Tibial artery (tissue), 4 donors: ENCODE measurements at regions not wholly inside any gene's neighbourhood (a gene's known extent, or its start where the extent isn't known, plus 50 kb on each side); places are given as distances from the start of the nearest gene placed in this dataset.

Experiments
- DNase-seq, 2 donors: peaks; one replicate each; pipeline ENCODE4 v3.0.0-alpha.2; 2019
- H3K27ac ChIP-seq, 2 donors: fragments of 200-600 bp; sonication (generic) in 1 of 2; 1 replicate in 1 of 2; 2 replicates in 1 of 2; pipeline ENCODE4 v1.5.1; 2018 to 2019; ENCODE audit warnings: mild to moderate bottlenecking in 1 of 2
- H3K27me3 ChIP-seq, 2 donors: fragments of 200-600 bp; sonication (generic) in 1 of 2; one replicate each; pipeline versions ENCODE4 v1.5.1 to v1.6.0; 2016 to 2019
- H3K36me3 ChIP-seq, 3 donors: fragments of 200-600 bp; sonication (generic) in 2 of 3; one replicate each; pipeline ENCODE4 v1.5.1; 2016 to 2019; ENCODE audit warnings: mild to moderate bottlenecking in 2 of 3
- H3K4me1 ChIP-seq, 4 donors: fragments of 200-600 bp; sonication (generic) in 2 of 4; 1 replicate in 3 of 4; 2 replicates in 1 of 4; pipeline ENCODE4 v1.5.1; 2016 to 2019
- H3K4me3 ChIP-seq, 2 donors: fragments of 200-600 bp; sonication (generic) in 1 of 2; 1 replicate in 1 of 2; 2 replicates in 1 of 2; pipeline ENCODE4 v1.5.1; 2018 to 2019; ENCODE audit warnings: mild to moderate bottlenecking in 2 of 2
- H3K9me3 ChIP-seq, 3 donors: fragments of 200-600 bp; sonication (generic) in 1 of 3; one replicate each; pipeline ENCODE4 v1.5.1; 2016 to 2019
- CTCF ChIP-seq, 2 experiments: fragments of 200-600 bp in 1 of 2; fragments of 450-650 bp in 1 of 2; IDR thresholded peaks; one replicate each; pipeline ENCODE4 v1.5.1; 2017 to 2019; ENCODE audit warnings: antibody characterized with exemption in 2 of 2, mild to moderate bottlenecking in 1 of 2, moderate library complexity in 1 of 2
- intact Hi-C: fragments of 100-400 bp; cut with DNase I; formaldehyde crosslinking; loops from one replicate; pipeline ENCODE4 v1.15.0; 2023; ENCODE audit warnings: low total_unique reads

GRCh38 chr5:18968966-18969365 lies 1019.0 kb downstream of the CDH18 start:
- Histone ChIP-seq H3K36me3 (no peaks in the 10 kb centered on the region), H3K4me3 (no peak overlapping the region), H3K27ac (no peak overlapping the region), H3K4me1 (no peaks in the 10 kb centered on the region), H3K9me3 (no peaks in the 10 kb centered on the region), H3K27me3 (no peaks in the 10 kb centered on the region)
- intact Hi-C loops: no loop called here
- no peak for TF ChIP-seq CTCF (IDR thresholded peaks at IDR 0.05)
- DNase-seq: no peak

DNA sequence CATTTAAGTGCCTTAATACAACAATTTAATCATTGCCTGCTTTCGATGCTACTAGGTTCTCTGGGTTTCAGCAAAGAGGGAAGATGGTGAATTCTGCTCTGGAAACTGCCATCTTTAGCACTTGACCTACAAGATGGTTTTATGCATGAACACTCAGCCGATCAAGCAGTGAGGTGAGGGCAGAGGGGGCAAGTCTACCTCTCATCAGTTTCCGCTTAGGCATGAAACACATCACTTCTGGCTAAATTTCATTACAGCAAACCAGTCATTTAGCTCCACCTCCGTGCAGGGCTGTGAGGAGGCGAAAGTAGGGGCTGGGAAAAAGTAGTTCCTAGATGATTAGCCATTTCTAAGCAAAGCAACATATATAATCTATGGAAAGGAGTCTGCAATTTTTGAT lies 1018.0 kb downstream of the CDH18 start:
- no peak for TF ChIP-seq CTCF (IDR thresholded peaks at IDR 0.05)
- no peak for DNase-seq
- Histone ChIP-seq H3K4me3 (no peak overlapping the region), H3K27ac (no peak overlapping the region), H3K27me3 (no peaks in the 10 kb centered on the region), H3K4me1 (no peaks in the 10 kb centered on the region), H3K9me3 (no peaks in the 10 kb centered on the region), H3K36me3 (no peaks in the 10 kb centered on the region)
- intact Hi-C loops: no loop called here

- TF ChIP-seq CTCF (IDR thresholded peaks at IDR 0.05): no peak
- DNase-seq: no peak
- Histone ChIP-seq H3K27ac (no peak overlapping the region), H3K36me3 (no peaks in the 10 kb centered on the region), H3K4me1 (no peaks in the 10 kb centered on the region), H3K4me3 (no peak overlapping the region), H3K27me3 (no peaks in the 10 kb centered on the region), H3K9me3 (no peaks in the 10 kb centered on the region)
- intact Hi-C loops: no loop called here
These were observed 1015.8 kb downstream of the CDH18 start for GRCh38 chr5:18972177-18972576.

GRCh38 chr5:18975624-18976023 lies 1012.4 kb downstream of the CDH18 start:
- H3K4me3 ChIP-seq: no peak overlapping the region
- H3K36me3 ChIP-seq: no peaks in the 10 kb centered on the region
- no peak for TF ChIP-seq CTCF (IDR thresholded peaks at IDR 0.05)
- no peaks in the 10 kb centered on the region for H3K9me3 ChIP-seq
- no peaks in the 10 kb centered on the region for H3K4me1 ChIP-seq
- DNase-seq: no peak
- H3K27me3 ChIP-seq: no peaks in the 10 kb centered on the region
- intact Hi-C loops: no loop called here
- no peak overlapping the region for H3K27ac ChIP-seq

DNA sequence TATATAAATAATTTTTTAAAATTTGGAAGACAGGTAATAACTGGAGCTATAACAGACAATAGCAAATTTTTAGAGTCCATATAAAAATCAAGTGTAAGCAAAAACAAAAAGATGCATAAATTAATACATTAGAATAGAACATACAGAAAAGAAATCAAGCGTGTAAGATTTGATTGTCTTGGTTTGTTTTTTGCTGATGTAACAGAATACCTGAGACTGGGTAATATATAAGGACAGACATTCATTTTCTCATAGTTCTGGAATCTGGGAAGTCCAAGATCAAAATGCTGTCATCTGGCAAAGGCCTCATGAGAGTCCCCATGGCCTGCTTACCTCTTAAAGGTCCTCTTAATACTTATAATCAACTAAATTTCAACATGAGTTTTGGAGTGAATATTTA lies 1010.1 kb downstream of the CDH18 start:
- H3K27me3 ChIP-seq: no peaks in the 10 kb centered on the region
- intact Hi-C loops: no loop called here
- no peaks in the 10 kb centered on the region for H3K9me3 ChIP-seq
- no peak for TF ChIP-seq CTCF (IDR thresholded peaks at IDR 0.05)
- DNase-seq: no peak
- H3K4me3 ChIP-seq: no peak overlapping the region
- H3K4me1 ChIP-seq: no peaks in the 10 kb centered on the region
- H3K36me3 ChIP-seq: no peaks in the 10 kb centered on the region
- H3K27ac ChIP-seq: no peak overlapping the region

GRCh38 chr5:18984559-18985080 lies 1003.4 kb downstream of the CDH18 start:
- Histone ChIP-seq H3K36me3 (no peaks in the 10 kb centered on the region), H3K4me3 (no peak overlapping the region), H3K9me3 (no peaks in the 10 kb centered on the region), H3K27me3 (no peaks in the 10 kb centered on the region), H3K27ac (no peak overlapping the region), H3K4me1 (no peaks in the 10 kb centered on the region)
- DNase-seq: no peak
- intact Hi-C loops: no loop called here
- TF ChIP-seq CTCF (IDR thresholded peaks at IDR 0.05): no peak
